GM18868 (cell line): ENCODE measurements at regions not wholly inside any gene's neighbourhood (a gene's known extent, or its start where the extent isn't known, plus 50 kb on each side); places are given as distances from the start of the nearest gene placed in this dataset.

Experiments used
- ATAC-seq: cut with Tn5 transposase; IDR thresholded peaks from one replicate; pipeline ENCODE4 v1.9.1; 2021; ENCODE audit warnings: mild to moderate bottlenecking, moderate library complexity; ENCODE audit not compliant: unreplicated experiment

DNA sequence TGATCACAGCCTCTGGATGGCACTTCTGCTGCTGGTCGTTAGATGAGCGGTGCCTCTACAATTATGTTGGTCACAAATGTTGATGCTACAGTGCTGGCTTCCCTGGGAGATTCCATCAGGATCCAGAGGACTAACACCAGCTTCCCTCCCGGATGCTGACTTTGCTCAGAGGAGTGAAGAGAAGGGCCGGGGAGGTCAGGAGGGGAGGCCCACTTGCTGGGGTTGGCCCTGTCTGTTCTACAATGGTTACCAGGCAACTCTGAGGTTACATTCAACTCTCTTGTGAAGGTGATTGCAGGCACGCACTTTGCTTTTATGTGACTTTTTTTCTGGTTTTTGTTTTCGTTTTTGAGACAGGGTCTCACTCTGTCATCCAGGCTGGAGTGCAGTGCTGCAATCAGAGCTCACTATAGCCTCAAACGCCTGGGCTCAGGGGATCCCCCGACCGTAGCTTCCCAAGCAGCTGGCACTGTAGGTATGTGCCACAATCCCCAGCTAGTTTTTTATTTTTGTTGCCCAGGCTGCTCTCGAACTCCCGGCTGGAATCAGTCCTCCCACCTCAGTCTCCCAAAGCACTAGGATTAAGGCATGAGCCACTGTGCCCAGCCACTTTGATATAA is 112.5 kb downstream of the ADSS2 start:
- ATAC-seq: no peak

DNA sequence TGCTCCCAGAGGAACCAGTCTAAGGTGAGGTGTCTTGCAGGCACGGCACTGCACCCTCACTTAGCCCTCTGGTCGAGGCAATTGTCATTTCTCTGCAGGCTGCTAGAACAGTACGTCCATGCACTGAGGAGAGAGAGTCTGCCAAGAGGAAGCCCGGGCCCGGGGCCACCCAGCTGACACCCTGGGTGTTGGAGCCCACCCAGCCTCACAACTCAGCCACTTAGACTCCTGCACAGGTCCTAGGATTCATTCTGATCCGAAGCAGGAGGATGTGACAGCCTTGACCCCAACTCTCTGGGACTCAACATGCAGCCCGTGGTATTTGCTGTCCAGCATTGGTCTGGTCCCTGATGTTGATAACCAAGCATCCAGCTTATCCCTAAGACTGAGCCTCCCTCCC is 111.9 kb downstream of the ADSS2 start:
- no peak for ATAC-seq

DNA sequence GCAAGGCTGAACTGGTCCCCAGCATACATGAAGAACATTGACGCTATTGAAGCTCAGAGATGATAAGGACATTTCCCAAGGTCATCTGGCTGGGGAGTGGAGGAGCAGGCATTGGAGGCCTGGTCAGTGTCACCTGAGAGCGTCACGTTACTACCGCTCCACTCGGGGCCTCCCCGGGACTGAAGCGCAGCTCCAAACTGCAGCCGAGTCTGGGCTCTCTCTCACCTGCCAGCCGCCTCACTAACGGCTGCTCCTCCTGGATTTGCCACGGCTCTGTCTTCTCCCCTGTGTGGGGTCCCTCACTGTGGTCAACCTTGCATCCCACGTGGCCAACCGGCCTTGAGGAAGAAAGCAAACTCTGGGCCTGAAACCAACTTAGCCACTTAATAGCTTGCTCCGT is 111.3 kb downstream of the ADSS2 start:
- ATAC-seq: no peak

DNA sequence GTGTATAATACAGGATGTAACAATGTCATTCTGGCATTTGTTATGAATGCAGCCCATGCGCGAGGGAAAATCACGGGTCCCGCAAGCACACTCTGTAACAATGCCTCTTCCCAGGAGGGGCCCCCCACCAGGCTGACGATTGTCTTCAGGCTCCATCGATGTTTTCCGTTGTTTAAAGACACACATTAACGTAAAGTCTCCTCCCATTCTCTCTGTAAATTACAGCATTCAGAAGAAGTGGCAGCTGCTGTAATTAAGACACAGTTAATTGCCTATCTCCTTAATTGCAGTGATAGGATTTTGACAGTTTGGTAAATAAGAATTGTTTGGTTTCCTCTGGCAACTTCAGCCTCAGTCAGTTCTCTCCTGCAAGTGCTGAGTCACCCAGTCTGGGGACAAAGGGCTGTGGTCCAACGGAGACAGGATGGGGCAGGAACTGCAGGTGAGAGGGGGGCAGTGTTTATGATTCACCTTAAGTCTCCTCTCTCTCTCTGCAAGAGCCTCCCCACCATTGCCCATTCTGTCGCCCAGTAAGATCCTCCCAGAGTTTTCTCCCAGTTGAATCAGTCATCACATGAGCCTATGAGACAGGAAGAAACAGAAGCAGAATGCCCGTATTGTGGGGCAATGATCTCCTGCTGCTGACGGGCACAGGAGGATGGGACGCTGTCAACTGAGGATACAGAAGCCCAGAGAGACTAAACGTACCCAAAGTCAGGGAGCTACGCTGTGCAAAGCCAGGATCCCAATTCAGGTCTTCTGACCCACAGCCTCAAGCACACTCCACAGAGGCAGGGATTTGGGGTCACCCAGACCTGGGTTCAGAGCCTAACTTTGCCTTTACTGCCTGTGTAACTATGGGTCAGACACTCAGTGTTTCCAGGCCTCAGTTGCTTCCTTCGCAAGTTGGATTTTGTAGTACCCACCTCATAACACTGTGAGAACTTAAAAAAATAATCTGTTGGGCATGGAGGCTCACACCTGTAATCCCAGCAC is 110.0 kb downstream of the ADSS2 start:
- ATAC-seq: peak; percentile 68

DNA sequence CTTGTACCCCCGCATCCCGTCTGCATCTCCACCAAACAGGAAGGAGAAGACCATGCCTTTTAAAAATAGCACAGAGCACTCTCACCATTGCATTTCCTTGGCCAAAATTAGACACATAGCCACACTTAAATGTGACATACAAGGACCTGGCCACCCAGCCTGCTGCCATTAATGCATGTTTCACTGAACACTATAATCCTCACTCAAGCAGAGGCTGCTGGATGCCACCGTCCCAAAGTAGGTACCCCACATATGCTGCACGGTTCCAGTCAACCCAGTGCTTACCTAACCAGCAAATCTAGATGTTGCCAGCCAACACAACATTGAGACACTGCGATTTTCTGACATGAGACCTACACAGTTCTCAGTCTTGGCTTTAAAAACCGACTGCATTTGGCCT is 107.7 kb downstream of the ADSS2 start:
- ATAC-seq: no peak

DNA sequence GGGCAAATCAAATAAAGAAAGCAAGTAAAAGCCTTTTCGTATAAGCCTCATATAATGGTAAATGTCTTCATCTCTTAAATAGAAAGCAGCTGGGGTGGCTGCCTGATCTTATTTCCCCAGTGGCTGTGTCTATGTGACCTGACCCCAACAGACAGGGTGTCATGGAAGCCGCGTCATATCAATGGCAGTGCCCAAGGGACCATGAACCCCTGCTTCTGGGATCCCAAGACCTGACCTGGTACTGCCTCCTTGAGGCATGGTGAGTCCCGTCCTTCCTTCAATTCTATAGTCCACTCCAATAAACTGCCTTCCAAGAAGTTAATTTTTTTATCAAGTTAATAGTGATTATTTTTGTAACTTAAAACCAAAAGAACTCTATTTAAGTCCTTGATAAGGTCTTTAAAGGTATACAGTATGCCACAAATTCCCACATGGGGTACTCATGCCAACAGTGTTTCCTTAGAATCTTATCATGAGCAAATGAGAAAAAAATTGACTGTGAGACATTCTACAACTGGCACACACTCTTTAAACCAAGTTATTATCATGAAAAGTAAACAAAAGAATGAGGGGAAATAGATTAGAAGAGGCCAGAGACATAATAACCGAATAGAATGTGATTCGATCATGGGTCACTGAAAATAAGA is 104.6 kb downstream of the ADSS2 start:
- no peak for ATAC-seq

DNA sequence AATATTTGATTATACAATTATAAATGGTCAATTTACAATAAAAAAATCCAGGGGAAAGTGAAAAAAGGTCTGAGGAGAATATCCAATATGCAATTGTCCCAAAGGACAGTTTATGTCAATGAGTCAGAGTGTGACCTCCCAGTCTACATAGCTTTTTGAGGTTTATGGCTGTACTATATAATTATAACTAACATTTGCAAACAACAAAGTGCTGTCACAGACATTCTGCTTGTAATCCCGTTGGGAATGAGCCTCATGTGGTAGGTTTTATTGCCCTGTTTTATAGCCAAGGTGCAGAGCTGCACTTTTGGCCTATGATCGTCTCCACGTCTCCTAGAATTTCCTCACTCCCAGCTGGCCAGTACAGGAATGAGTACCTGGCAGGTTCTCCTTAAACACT is 103.8 kb downstream of the ADSS2 start:
- no peak for ATAC-seq

DNA sequence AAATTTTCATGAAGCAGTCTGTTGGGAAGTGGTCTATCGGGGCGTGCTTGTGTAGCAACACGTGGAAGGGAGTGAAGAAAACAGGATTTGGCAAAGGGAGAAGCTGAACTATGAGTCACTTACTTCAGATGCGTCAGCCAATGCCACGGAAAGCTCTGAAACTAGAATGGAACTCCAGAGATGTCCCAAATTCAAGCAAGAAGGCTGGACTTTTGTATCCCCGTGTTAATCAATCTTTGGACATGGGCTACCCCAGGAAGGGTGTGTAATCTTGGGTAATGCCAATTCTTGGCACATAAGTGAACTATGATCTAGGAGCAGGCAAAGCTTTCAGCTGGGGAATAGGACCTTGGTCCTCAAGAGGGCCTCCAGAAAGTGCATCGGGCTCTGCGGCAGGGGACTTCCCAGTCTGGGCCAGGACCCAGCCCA is 102.6 kb downstream of the ADSS2 start:
- no peak for ATAC-seq

DNA sequence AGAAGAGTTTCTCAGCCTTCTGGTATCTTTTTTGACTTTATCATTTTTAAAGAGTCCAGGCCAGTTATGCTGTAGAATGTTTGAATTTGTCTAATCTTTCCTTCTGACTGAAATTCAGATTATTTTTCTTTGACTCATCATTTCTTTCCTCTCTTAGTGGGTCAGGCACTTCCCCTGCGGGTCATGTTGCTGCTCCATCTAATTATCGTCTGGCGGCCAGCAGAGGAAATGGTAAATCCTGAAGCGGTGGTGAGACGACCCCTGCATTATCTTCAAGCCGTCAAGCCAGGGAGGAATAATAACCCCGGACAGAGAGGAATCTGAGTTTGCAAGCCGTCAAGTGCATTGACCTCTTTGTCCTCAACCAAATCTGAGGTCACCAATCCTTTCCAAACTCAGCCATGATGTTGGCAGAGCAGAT is 102.1 kb downstream of the ADSS2 start:
- ATAC-seq: no peak

DNA sequence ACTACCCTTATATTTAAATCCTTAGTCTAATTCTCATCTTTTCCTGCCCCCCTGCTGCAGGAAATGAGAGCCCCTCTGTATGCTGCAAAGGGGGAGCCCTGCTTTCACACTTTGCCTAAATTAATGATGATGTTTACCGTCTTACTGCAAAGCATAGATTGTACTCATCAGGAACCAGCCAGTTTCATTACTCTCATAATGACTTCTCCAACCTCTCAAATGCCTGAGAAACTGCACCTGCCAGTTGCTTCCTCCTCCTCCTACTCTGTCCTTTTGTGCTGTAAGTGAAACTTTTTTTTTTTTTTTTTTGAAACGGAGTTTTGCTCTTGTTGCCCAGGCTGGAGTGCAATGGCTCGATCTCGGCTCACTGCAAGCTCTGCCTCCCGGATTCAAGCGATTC is 101.7 kb downstream of the ADSS2 start:
- peak; percentile 80 for ATAC-seq

DNA sequence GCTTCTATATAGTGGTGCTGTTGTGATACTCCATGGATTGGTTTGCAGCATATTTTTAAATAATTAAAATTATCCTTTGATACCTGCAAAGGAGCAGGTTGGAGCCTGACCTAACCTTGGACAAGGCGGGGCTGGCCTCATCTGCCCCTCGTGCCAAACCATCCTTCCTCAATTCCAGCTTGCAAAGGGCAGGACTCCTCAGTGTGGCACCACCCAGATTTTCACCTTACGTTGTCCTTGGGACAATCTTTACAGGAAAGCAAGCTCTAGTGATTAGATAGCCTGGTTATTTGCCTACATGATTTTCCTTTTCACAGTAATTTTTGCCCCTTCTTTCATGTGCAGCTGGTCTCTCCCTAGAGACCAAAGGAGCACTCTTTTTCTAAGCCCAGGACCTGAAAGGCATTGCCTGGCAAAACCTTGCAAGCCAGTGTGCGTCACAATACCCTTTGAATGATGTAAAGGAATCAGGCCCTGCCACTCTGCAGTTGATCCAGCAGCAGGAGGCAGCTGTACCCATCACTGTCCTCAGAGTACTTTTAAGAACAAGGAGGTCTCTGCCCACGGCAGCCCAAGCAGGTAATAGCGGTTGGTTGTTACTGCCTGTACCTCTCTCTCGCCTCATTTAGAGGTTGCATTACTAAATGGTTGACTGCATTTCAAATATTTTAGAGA is 99.4 kb downstream of the ADSS2 start:
- no peak for ATAC-seq

DNA sequence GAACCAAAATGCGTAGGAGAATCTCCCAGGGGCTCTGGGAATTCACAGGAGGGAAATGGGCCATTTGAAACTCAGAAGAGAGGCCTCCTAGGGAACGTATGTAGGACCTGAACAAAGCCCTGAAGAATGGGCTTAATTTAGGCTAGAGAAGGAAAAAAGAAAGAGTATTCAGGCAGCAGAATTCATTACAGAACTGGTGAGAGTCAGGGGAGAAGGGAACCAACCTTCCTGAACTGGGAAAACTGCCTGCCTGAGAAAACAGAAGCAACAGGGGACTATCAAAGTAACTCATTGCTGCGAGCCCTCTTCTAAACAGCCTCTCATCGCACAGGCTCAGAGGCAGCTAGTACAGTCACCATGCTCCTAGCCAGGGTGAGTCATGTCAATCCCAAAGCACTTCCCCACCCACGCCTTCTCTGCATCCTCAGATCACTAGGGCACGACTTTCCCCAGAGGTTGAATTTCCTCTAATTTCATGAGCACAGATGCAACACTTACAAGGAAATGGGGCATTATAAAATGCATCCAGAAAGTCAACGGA is 98.1 kb downstream of the ADSS2 start:
- peak; percentile 84 for ATAC-seq

DNA sequence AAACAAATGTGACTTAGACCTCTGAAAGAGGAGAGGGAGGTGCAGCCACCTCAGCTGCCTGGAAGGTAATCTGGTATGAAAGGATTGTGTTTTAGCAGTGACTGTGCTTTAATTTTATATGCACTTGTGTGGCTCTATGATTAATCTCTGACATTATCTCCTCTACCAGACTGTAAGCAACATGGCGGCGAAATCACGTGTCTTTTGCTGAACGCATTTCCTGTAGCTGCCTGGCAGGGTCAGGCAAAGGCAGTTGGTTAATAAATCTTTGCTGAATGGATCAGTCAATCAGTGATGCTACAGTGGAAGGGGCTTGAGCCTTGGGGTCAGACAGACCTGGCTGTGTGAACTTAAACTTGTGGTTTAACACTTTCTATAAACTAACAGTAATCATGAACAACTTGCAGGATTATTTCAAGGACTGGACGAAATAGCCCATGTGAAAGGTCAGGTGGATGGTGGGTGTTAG is 96.9 kb downstream of the ADSS2 start:
- ATAC-seq: no peak

DNA sequence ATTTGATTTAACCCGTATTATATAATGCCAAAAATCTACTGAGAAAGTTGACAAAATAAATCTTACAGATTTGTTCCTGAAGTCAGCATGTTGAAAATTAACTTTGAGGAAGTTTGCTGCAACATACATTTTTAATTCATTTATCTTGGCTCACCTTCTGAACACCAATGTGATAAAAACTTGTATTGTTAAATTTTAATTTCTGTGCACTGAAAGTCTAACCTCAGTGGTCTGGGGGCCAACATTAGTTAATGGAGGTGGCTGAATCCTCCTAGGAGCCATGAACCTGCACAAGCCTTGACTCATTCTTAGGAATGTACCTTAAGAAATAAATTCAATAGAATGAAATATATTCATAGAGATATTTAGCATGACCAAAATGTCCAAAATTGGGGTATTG is 95.3 kb downstream of the ADSS2 start:
- no peak for ATAC-seq
